LNCAP (cell line): ENCODE measurements at regions not wholly inside any gene's neighbourhood (a gene's known extent, or its start where the extent isn't known, plus 50 kb on each side); places are given as distances from the start of the nearest gene placed in this dataset.

Experiments
- TF ChIP-seq, protein P1 (sequence below): fragments of 450-650 bp; IDR thresholded peaks from 2 replicates; pipeline ENCODE4 v1.5.1; 2017; ENCODE audit warnings: mild to moderate bottlenecking

DNA sequence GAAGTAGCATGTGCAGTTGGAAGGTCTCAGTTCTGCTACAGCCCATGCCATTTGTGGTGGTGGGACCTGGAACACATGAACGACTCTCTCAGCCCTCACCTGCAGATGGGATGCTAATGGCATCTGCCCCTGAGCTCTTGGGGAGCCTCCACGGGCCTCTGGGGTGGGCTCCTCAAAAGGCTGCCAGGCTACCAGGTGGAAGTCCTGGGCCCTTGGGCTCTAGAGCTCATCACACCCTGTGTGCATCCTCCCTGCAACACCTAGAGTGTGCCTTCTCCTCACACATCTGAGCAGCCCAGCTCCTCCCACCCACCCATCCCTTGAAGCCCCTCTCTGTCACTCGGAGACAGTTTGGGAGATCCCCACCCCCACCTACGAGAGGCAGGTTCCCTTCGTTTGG, 231.8 kb upstream of the MYT1L start:
- TF ChIP-seq, protein P1, sequence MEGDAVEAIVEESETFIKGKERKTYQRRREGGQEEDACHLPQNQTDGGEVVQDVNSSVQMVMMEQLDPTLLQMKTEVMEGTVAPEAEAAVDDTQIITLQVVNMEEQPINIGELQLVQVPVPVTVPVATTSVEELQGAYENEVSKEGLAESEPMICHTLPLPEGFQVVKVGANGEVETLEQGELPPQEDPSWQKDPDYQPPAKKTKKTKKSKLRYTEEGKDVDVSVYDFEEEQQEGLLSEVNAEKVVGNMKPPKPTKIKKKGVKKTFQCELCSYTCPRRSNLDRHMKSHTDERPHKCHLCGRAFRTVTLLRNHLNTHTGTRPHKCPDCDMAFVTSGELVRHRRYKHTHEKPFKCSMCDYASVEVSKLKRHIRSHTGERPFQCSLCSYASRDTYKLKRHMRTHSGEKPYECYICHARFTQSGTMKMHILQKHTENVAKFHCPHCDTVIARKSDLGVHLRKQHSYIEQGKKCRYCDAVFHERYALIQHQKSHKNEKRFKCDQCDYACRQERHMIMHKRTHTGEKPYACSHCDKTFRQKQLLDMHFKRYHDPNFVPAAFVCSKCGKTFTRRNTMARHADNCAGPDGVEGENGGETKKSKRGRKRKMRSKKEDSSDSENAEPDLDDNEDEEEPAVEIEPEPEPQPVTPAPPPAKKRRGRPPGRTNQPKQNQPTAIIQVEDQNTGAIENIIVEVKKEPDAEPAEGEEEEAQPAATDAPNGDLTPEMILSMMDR, result no peak

DNA sequence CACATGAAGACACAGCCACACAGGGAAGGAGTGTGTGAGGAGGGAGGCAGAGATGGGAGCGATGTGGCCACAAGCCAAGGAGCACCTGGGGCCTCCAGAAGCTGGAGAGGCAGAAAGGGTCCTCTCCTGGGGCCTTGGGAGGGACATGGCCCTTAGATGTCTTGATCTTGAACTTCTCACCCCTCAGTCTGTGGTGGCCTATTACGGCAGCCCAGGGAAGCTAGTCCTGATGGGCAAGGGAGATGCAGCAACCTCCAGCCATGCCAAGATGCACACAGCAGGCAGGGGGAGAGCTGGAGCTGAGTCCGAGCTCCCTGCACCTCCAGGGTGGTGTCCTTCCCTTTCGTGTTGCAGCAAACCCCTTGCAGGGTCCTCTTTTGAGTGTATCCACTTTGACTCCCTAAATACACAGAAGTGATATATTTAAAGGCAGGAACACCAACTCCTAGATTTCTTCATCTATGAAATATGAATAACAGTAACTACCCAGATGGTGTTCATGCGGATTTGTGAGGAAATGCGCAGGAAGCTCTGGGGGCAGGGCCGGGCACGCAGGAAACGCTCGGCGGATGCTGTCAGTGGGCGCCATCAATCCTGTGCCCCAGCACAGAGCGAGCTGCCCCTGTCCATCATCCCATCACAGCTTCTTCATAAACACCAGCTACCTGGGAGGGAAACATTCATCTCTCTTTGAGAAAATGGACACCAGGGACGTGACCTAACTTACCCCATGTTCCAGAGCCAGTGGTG, 230.4 kb upstream of the MYT1L start:
- TF ChIP-seq, protein P1, result no peak

DNA sequence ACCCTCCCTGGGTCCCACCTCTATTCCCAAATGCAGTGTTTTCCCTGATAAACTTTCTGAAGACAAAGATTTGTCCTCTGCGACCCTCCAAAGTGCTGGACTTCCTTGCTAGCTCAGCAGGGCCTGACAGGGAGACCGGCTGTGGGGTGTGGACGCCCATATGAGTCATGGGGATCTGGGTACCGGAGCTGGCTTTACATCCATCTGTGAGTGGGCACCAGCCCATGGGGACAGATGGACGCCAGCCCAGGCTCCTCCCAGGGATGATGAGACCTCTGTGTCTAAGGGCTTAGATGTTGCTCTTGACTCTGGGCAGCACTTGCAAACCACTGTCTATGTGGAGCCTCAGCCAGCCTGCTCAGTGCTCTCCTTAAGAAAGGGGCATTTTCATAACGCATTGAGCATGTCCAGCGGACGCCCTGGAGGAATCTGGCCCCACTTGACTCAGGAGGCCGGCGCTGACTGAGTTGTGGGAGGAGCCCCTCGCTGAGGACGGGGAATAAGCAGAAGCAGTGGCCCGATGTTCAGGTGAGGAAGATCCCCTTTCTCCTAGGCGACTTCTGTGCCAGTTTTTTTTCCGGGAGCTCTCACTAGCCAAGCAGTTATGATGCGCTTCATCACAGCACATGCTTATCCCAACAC, 229.4 kb upstream of the MYT1L start:
- TF ChIP-seq, protein P1, result no peak

DNA sequence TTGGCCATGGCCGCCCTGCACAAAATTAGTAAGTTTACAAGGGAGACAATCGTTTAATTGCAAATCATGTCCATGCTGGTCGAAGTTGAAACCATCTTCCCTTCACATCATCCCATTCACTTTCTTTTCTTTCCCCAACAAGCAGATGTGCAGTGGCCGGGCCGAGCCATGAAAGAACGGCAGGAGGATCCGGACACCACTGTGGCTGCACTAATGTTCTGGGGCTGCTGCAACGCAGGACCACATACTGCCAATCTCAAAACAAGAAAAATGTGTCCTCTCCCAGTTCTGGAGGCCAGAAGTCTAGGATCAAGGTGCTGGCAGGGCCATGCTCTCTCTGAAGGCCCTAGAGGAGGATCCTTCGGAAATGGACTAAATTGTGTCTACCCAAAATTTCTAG, 227.4 kb upstream of the MYT1L start:
- TF ChIP-seq, protein P1, result no peak

DNA sequence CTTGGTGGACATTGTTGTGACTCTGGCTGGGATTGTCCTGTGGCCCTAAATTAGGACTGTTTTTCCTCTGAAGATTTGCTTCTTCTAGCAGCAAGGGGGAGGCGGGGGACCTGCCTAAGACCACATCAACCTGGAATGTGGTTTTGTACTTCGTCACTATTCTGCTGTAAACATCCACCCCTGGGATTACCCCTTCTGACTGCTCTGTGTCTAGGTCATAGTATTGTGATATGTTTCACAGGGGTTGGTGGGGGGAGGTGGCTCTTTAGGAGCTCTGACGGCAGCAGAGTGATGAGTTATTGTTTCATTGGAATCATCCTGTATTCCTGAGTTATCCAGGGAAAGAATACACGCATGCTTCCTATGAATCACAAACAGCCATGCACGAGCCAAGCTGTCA, 226.4 kb upstream of the MYT1L start:
- TF ChIP-seq, protein P1, result no peak

DNA sequence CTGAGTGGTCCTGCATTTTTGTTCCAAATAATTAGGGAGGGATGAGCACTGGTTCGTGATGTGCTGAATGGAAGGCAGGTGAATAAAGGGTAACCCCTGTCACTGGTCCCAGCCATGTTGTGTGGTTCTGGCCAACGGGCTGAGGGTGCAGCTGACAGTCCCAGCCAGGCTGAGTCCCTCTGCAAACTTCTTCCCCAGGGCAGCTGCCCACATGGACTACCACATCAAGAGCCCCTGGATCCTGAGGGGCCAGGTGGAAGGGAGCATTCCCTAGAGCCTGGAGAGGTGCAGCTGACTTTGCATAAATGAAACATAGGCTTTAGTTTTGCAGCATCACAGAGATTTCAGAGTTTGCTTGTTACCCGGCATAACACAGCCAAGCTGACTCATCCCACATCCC, 219.8 kb upstream of the MYT1L start:
- TF ChIP-seq, protein P1, result no peak

DNA sequence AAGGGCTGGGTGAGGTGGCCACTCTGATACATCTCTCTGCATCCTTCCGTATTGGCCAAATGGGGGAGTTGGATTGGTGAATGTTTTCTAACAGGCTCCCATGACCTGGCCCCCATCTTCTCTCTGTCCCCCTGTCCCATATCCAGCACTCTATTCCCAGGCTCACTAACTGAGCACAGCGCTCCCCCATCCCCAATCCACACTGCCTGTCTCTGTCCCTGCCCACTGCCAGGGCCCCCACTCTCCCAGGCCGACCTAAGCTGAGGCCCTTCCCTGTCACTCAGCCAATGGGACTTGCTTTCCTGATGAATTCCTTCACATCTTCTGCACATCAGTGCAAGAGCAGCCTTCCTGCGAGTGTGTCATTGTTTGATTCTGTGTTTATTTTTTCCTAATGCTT, 216.8 kb upstream of the MYT1L start:
- TF ChIP-seq, protein P1, result no peak
